NT2/D1 (cell line): ENCODE measurements at regions not wholly inside any gene's neighbourhood (a gene's known extent, or its start where the extent isn't known, plus 50 kb on each side); places are given as distances from the start of the nearest gene placed in this dataset.

Experiments used
- DNase-seq: peaks from one replicate; pipeline ENCODE4 v3.0.0-alpha.2; 2011; ENCODE audit warnings: low read depth, low spot score
- H3K27me3 ChIP-seq: 2 replicates; pipeline ENCODE4 v1.6.0; 2011; ENCODE audit warnings: mild to moderate bottlenecking; ENCODE audit not compliant: insufficient read length, insufficient read depth
- H3K36me3 ChIP-seq: 2 replicates; pipeline ENCODE4 v1.6.1; 2011; ENCODE audit warnings: mild to moderate bottlenecking, low read length, mixed read lengths; ENCODE audit not compliant: insufficient read depth, insufficient read length
- H3K4me1 ChIP-seq: 2 replicates; pipeline ENCODE4 v1.5.1; 2011; ENCODE audit not compliant: insufficient read depth, insufficient read length
- H3K4me3 ChIP-seq: 2 replicates; pipeline ENCODE4 v1.5.1; 2011; ENCODE audit warnings: low read depth; ENCODE audit not compliant: insufficient read length
- H3K9ac ChIP-seq: 2 replicates; pipeline ENCODE4 v1.6.0; 2011; ENCODE audit warnings: low read depth; ENCODE audit not compliant: insufficient read length
- H3K9me3 ChIP-seq: 2 replicates; pipeline ENCODE4 v1.5.1; 2011; ENCODE audit warnings: mild to moderate bottlenecking, low read length; ENCODE audit not compliant: insufficient read depth
- SUZ12 ChIP-seq: IDR thresholded peaks from 2 replicates; pipeline ENCODE4 v1.6.1; 2011; ENCODE audit not compliant: insufficient read length, insufficient read depth; ENCODE audit errors: extremely low read depth
- YY1 ChIP-seq: IDR thresholded peaks from 2 replicates; pipeline ENCODE4 v1.6.1; 2011; ENCODE audit not compliant: insufficient read length, insufficient read depth
- ZNF274 ChIP-seq: IDR thresholded peaks from 2 replicates; pipeline ENCODE4 v1.6.1; 2011; ENCODE audit warnings: mild to moderate bottlenecking, low read depth, low read length

DNA sequence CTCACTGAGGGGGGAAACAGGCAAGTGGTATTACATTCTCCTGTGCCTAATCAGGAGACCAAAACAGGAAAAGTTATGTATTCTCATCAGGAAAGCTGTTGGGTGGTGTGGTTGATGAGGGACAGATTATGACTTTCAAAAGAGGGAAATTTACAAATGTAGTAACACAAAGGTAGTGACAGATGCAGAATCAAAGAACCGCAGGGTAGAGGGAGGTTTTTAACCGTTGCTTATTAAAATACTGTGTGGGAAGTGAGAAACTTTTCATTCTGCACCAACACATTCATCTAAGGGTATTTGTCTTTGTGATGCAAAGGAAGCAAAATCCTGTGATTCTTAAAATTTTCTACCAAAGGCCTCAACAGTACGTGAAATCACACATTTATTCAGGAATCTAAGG, 288.2 kb upstream of the MAN1A1 start:
- no peaks in the 10 kb centered on the region for H3K27me3 ChIP-seq
- H3K4me1 ChIP-seq = no peaks in the 10 kb centered on the region
- H3K9ac ChIP-seq = no peak overlapping the region
- TF ChIP-seq YY1 = no peak
- TF ChIP-seq ZNF274 = no peak
- no peak for TF ChIP-seq SUZ12
- H3K4me3 ChIP-seq = no peak overlapping the region
- H3K36me3 ChIP-seq = no peaks in the 10 kb centered on the region
- no peaks in the 10 kb centered on the region for H3K9me3 ChIP-seq
- DNase-seq = no peak

DNA sequence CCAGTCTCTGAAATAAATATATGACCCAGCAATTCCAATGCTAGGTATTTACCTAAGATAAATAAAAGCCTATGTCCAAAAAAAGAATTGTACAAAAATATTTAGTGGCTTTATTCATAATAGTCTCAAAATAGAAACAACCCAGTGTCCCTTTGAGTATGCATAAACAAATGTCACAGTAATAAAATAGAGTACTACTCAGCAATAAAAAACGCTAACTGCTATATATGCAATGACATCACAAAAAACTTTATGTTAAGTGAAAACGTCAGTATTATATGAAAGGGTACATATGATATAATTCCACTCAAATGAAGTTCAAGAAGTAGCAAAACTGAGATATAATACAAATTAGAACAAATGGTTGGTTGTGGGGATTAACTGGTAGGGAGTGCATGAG, 286.5 kb upstream of the MAN1A1 start:
- Histone ChIP-seq H3K4me1 (no peaks in the 10 kb centered on the region), H3K27me3 (no peaks in the 10 kb centered on the region), H3K9me3 (no peaks in the 10 kb centered on the region), H3K36me3 (no peaks in the 10 kb centered on the region), H3K9ac (no peak overlapping the region), H3K4me3 (no peak overlapping the region)
- no peak for DNase-seq
- TF ChIP-seq ZNF274 (no peak), YY1 (no peak), SUZ12 (no peak)

DNA sequence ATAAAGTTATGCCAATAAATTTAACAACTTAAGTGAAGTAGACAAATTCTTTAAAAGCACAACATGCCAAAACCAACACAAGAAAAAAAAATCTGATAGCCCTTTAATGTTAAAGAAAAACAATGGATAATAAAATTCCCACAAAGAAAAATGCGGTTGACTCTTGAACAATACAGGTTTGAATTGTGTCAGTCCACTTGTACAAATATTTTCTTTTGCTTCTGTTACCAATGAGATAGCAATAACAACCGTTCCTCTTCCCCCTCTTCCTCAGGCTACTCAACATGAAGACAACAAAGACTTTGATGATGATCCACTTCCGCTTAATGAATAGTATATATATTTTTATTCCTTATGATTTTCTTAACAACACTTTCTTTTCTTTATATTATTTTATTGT, 283.9 kb upstream of the MAN1A1 start:
- no peaks in the 10 kb centered on the region for H3K36me3 ChIP-seq
- TF ChIP-seq ZNF274 = no peak
- no peak for TF ChIP-seq YY1
- no peak for TF ChIP-seq SUZ12
- no peak for DNase-seq
- H3K27me3 ChIP-seq = no peaks in the 10 kb centered on the region
- no peak overlapping the region for H3K4me3 ChIP-seq
- H3K9me3 ChIP-seq = no peaks in the 10 kb centered on the region
- no peak overlapping the region for H3K9ac ChIP-seq
- H3K4me1 ChIP-seq = peaks cover 2% of the 10 kb centered on the region

DNA sequence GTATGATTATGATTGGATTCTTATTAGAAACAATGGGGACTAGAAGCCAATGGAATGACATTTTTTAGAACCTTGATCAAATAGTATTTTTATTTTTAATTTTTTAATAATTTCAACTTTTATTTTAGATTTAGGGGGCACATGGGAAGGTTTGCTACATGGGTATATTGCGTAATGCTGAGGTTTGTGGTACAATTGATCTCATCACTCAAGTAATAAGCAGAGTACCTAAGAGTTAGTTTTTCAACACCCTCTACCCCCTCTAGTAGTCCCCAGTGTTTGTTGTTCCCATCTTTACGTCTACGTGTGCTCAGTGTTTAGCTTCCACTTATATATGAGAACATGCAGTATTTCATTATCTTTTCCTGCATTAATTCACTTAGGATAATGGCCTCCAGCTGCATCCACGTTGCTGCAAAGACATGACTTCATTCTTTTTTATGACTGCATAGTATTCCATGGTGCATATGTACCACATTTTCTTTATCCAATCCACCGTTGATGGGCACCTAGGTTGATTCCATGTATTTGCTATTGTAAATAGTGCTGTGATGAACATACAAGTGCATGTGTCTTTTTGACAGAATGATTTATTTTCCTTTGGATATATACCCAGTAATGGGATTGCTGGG, 281.1 kb upstream of the MAN1A1 start:
- TF ChIP-seq SUZ12 (no peak), ZNF274 (no peak), YY1 (no peak)
- Histone ChIP-seq H3K9ac (no peak overlapping the region), H3K9me3 (no peaks in the 10 kb centered on the region), H3K36me3 (no peaks in the 10 kb centered on the region), H3K4me1 (peaks cover 2% of the 10 kb centered on the region), H3K27me3 (no peaks in the 10 kb centered on the region), H3K4me3 (no peak overlapping the region)
- no peak for DNase-seq

DNA sequence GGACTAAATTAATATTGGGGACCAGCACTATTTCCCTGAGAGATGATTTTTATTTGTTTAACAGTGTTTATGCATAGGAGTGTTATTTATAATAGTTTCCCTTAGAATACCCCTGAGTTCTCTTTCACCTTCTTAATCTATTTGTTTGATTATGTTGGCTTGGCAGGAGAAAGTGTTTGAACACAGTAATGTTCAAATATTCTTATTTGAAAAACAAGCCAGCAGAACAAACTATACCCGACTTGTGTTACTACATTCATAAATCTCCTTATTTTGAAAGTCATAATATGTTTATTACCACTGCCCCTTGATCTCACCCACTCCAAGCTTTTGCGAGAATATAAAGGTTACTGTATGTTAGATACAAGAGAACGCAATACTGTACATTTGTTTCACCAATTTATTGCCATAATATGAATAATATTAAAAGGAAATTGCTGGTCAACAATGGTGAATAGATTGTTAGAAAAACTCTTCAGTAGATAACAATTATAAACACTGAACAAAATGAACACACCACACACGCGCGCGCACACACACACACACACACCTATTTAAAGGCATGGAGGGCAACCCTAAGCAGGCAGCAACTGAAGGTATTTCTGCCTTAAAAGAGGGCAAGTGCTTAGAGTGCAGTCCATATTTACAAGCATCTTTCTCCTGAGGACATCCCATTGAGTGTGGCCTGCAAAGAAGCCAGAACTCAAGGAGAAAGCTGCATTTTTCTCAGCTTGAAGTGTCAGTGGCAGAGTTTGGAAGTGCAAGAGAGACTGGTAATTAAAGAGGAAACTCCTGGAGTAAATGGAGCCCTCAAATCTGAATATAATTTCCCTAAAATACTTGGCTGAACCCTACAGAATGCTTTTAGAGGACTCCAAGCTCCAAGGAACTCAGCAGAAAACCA, 279.4 kb upstream of the MAN1A1 start:
- H3K9me3 ChIP-seq = no peaks in the 10 kb centered on the region

DNA sequence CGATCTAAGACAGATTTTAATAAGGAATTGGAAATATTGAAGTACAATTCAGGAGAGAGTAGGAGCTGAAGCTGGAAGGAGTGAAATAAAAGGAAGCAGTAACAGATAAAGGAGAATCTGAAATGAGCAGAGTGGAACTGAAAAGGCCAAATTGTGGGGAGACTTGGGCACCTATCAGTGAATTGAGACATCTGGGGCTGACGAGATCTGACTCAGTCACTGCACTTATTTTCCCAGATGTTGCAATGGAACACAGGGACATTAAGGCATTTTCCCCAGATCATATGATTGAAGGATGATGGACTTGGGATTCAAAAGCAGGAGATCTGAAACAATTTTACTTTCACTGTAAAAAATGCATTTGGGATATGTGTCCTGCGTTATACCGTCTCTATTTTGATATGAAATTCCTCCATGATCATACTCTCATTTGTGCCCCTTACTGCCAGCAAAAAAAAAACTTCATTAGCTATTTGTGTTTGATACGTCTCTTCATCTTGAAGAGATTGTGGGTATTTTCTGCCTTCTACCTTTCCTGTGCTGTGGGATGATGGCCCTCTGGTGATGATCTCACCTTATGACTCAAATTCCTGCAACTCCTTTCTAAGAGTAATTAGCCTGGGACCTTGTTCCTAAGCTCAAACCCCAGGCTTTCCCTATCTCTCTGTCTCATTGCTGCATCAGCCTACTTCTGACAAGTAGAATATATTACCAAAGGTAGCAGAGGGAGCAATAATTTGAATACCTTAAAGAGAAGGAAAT, 278.5 kb upstream of the MAN1A1 start:
- peaks cover 2% of the 10 kb centered on the region for H3K4me1 ChIP-seq
- TF ChIP-seq YY1 (no peak), SUZ12 (no peak), ZNF274 (no peak)
- H3K9ac ChIP-seq = no peak overlapping the region

More for the DNA sequence above, 279.4 kb upstream of the MAN1A1 start:
- Histone ChIP-seq H3K36me3 (no peaks in the 10 kb centered on the region), H3K4me1 (peaks cover 2% of the 10 kb centered on the region), H3K4me3 (no peak overlapping the region), H3K27me3 (no peaks in the 10 kb centered on the region), H3K9ac (no peak overlapping the region)
- TF ChIP-seq SUZ12 (no peak), ZNF274 (no peak), YY1 (no peak)
- no peak for DNase-seq

More for the DNA sequence above, 278.5 kb upstream of the MAN1A1 start:
- Histone ChIP-seq H3K9me3 (no peaks in the 10 kb centered on the region), H3K36me3 (no peaks in the 10 kb centered on the region), H3K4me3 (no peak overlapping the region), H3K27me3 (no peaks in the 10 kb centered on the region)
- peak; percentile 3 for DNase-seq
